Ishikawa (cell line): ENCODE measurements at regions not wholly inside any gene's neighbourhood (a gene's known extent, or its start where the extent isn't known, plus 50 kb on each side); places are given as distances from the start of the nearest gene placed in this dataset.

ENCODE experiments used
- CEBPB ChIP-seq: IDR thresholded peaks from 2 replicates; pipeline ENCODE4 v1.6.1; 2012
- CREB1 ChIP-seq: IDR thresholded peaks from 2 replicates; pipeline ENCODE4 v1.6.1; 2012; ENCODE audit warnings: low read depth
- EGR1 ChIP-seq: IDR thresholded peaks from 2 replicates; pipeline ENCODE4 v1.6.1; 2012
- EP300 ChIP-seq: IDR thresholded peaks from 2 replicates; pipeline ENCODE4 v1.6.1; 2012; ENCODE audit warnings: borderline replicate concordance
- FOXM1 ChIP-seq: IDR thresholded peaks from 2 replicates; pipeline ENCODE4 v1.6.1; 2012; ENCODE audit warnings: low read depth, borderline replicate concordance
- NFIC ChIP-seq: IDR thresholded peaks from 2 replicates; pipeline ENCODE4 v1.6.1; 2012
- RAD21 ChIP-seq: IDR thresholded peaks from 2 replicates; pipeline ENCODE4 v1.6.1; 2012; ENCODE audit warnings: low read depth
- REST ChIP-seq: IDR thresholded peaks from 2 replicates; pipeline ENCODE4 v1.6.1; 2012; ENCODE audit warnings: low read depth, mild to moderate bottlenecking
- TAF1 ChIP-seq: IDR thresholded peaks from 2 replicates; pipeline ENCODE4 v1.6.1; 2012; ENCODE audit warnings: low read depth, mild to moderate bottlenecking
- TCF12 ChIP-seq: IDR thresholded peaks from 2 replicates; pipeline ENCODE4 v1.6.1; 2012; ENCODE audit warnings: low read depth
- TEAD4 ChIP-seq: IDR thresholded peaks from 2 replicates; pipeline ENCODE4 v1.6.1; 2012
- USF1 ChIP-seq: IDR thresholded peaks from 2 replicates; pipeline ENCODE4 v1.6.1; 2012
- YY1 ChIP-seq: IDR thresholded peaks from 2 replicates; pipeline ENCODE4 v1.6.1; 2012; ENCODE audit warnings: low read depth
- ZBTB7A ChIP-seq: IDR thresholded peaks from 2 replicates; pipeline ENCODE4 v1.6.1; 2012; ENCODE audit warnings: low read depth
- TF ChIP-seq, protein P1 (sequence below): IDR thresholded peaks from 2 replicates; pipeline ENCODE4 v1.6.1; 2012

- TF ChIP-seq CEBPB (no peak), TCF12 (no peak), REST (no peak), ZBTB7A (no peak), TEAD4 (no peak), TAF1 (no peak), CREB1 (no peak), YY1 (no peak), EP300 (no peak), NFIC (no peak), USF1 (no peak), EGR1 (no peak), FOXM1 (no peak), RAD21 (no peak)
- TF ChIP-seq, protein P1, sequence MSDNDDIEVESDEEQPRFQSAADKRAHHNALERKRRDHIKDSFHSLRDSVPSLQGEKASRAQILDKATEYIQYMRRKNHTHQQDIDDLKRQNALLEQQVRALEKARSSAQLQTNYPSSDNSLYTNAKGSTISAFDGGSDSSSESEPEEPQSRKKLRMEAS: no peak
Measured at GRCh38 chr13:53342623-53343360, 314.2 kb downstream of the OLFM4 start.

DNA sequence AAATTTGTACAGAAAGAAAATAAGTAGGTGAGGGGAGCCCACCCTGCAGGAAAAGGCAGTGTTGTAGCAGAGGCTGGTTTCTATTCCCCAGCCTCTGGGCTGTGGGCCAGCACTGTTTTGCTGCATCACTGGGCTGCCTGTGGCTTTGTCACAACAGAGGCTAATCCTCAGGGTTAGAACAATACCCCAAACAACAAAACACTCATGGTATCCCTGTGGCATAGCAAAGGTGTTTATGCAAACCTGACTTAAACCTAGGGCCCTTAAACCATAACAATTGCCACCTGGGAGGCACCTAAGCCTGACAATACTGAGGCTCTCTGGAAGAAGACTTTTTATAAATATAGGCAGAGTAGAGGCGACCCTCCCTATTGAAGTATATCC, 314.7 kb downstream of the OLFM4 start:
- TF ChIP-seq RAD21: no peak
- no peak for TF ChIP-seq TCF12
- TF ChIP-seq YY1: no peak
- no peak for TF ChIP-seq TAF1
- no peak for TF ChIP-seq EP300
- no peak for TF ChIP-seq CEBPB
- TF ChIP-seq, protein P1: no peak
- no peak for TF ChIP-seq REST
- no peak for TF ChIP-seq TEAD4
- TF ChIP-seq EGR1: no peak
- no peak for TF ChIP-seq FOXM1
- TF ChIP-seq NFIC: no peak
- TF ChIP-seq USF1: no peak

- TF ChIP-seq ZBTB7A (no peak), FOXM1 (no peak), CREB1 (no peak), TAF1 (no peak), RAD21 (no peak), USF1 (no peak), NFIC (no peak), EGR1 (no peak), REST (no peak), TCF12 (no peak), TEAD4 (no peak), CEBPB (no peak), EP300 (no peak), YY1 (no peak)
- TF ChIP-seq, protein P1: no peak
Measured at GRCh38 chr13:53351021-53351420, 322.4 kb downstream of the OLFM4 start.

- TF ChIP-seq RAD21 (no peak), ZBTB7A (no peak), TEAD4 (no peak), CREB1 (no peak), FOXM1 (no peak), EP300 (no peak), CEBPB (no peak), YY1 (no peak), TAF1 (no peak), REST (no peak), NFIC (no peak), TCF12 (no peak), EGR1 (no peak), USF1 (no peak)
- TF ChIP-seq, protein P1: no peak
Measured at GRCh38 chr13:53357582-53357981, 329.0 kb downstream of the OLFM4 start.
